ENCODE measurements at regions not wholly inside any gene's neighbourhood (a gene's known extent, or its start where the extent isn't known, plus 50 kb on each side); places are given as distances from the start of the nearest gene placed in this dataset.

DNA sequence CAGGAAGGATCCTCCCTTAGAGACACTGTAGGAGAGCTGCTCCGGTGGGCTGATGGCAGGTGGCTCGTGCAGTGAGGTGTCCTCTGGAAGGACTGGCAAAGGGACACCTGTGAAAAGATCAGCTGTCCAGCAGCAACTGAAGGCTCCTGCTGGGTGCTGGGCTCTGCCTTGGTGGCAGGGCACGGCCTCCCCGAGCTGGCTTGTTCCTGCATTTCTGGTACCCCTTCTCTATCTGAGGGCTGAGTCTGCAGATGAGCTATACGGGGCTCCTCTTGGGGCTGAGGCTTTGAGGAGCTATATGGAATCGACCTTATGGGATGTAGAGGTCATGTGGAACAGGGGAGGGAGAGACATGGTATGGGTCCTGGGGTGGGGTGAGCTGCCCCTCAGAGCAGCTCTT, 875.8 kb downstream of the BRD1 start:
- TF ChIP-seq, protein P1, sequence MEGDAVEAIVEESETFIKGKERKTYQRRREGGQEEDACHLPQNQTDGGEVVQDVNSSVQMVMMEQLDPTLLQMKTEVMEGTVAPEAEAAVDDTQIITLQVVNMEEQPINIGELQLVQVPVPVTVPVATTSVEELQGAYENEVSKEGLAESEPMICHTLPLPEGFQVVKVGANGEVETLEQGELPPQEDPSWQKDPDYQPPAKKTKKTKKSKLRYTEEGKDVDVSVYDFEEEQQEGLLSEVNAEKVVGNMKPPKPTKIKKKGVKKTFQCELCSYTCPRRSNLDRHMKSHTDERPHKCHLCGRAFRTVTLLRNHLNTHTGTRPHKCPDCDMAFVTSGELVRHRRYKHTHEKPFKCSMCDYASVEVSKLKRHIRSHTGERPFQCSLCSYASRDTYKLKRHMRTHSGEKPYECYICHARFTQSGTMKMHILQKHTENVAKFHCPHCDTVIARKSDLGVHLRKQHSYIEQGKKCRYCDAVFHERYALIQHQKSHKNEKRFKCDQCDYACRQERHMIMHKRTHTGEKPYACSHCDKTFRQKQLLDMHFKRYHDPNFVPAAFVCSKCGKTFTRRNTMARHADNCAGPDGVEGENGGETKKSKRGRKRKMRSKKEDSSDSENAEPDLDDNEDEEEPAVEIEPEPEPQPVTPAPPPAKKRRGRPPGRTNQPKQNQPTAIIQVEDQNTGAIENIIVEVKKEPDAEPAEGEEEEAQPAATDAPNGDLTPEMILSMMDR (IDR thresholded peaks at IDR 0.05; ENCODE audit: insufficient read depth, low read depth, low read length, missing control alignments): no peak
- DNase-seq (ENCODE audit: low read depth): no peak
- no peak overlapping the region for H3K4me3 ChIP-seq (ENCODE audit: low read length)

DNA sequence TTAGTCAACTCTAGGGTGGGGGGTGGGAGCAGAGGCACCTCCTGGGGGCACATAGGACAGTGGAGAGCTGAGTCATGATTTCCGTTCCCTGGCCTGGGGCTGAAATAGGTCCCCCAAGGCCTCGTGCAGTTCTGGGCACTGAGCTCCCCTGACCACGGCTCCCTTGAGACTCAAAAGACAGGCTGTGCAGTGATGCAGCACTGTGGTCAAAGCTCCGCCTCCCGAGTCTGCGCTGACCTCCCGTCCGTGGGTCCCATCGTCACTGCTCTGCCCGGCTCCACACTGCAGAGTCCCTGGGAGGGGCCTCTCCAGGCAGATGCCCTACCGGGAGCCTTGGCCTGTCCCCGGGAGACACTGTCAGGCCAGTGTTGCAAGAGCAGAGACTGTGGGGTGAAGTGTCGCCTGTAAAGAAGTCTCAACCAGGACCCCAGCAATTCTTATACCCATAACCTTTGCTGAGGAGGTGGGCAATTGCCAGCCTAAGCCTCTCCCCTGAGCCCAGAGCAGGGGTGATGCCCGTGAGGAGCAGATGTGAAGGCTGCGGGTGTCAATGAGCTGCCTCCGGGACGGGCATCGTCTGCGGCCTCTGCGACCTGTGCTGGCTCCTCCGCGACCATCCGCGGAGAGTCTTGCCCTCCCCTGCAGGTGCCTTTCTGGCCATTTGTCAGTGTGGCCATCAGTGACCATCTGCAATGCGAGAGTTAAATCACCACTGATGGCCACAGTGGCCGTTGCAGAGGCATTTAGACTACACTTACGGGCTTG, 877.3 kb downstream of the BRD1 start:
- TF ChIP-seq, protein P1 (IDR thresholded peaks at IDR 0.05; ENCODE audit: insufficient read depth, low read depth, low read length, missing control alignments): no peak
- no peak overlapping the region for H3K4me3 ChIP-seq (ENCODE audit: low read length)
- DNase-seq (ENCODE audit: low read depth): no peak

DNA sequence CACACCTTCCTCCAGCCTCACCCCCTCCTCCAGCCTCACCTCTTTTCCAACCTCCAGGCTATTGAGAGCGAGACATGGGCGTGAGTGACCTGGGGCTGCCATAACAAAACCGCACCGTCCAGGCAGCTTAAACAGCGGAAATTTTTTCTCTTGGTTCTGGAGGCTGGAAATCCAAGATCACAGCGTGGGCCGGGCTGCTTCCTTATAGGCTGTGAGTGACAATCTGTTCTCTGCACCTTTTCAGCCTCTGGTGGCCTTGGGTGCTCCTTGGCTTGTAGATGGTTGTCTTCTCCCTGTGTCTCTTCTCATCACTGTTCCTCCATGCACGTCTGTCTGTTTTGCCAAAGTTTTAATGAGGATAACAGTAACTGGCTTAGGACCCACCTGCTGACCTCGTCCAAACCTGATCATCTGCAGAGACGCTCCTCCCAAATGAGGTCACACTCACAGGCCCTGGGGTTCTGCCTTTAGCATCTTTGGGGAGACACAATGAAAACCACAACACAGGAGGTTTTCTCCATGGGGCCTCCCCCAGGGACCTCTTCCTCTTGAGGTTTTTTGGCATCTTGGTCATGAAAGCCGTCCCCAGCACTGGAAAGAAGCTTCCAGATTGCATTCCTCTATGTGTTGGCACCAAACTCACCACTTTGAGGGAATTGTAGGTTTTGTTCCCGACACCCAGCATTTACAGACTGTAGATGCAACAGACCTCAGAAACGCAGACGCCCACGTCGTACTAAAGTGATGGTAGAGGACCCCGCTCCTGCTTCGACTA, 878.1 kb downstream of the BRD1 start:
- no peak overlapping the region for H3K4me3 ChIP-seq (ENCODE audit: low read length)
- DNase-seq (ENCODE audit: low read depth): no peak
- TF ChIP-seq, protein P1 (IDR thresholded peaks at IDR 0.05; ENCODE audit: insufficient read depth, low read depth, low read length, missing control alignments): no peak

DNA sequence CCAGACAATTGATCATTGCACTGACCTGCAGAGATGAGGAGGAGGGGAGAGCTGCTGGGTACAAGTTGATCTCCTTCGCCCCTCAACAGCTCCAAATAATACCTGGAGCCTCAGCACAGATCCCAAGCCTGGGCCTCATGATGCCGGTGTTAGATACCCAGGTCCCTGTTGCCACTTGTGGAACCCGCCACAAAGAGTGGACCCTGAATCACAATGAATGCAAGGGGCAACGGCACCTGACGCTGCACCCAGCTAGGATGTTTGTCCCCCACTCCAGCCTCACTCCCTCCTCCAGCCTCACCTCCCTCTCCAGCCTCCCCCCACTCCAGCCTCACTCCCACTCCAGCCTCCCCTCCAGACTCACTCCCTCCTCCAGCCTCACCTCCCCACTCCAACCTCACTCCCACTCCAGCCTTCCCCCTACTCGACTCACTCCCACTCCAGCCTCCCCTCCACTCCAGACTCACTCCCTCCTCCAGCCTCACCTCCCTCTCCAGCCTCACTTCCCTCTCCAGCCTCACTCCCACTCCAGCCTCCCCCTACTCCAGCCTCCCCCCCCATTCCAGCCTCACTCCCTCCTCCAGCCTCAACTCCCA, 879.0 kb downstream of the BRD1 start:
- TF ChIP-seq, protein P1 (IDR thresholded peaks at IDR 0.05; ENCODE audit: insufficient read depth, low read depth, low read length, missing control alignments): no peak
- no peak overlapping the region for H3K4me3 ChIP-seq (ENCODE audit: low read length)
- no peak for DNase-seq (ENCODE audit: low read depth)

DNA sequence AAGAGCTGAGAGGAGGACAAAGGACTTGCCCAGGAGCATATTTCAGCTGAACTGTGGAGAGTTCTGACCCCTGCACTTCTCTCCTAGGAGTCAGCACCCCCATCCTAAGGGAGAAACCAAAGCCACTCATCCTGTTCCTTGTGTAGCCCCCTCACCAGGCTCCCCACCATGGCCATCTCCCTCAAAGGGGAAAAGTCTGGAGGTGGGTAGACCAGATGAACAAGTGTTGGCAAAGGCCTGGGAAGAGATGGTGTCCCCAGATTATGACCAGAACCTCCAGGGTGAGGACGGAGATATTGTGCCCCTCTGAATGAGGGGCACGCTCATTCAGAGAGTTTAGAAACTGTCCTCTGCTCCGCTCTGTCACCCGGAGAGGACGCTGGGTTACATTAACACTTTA, 880.0 kb downstream of the BRD1 start:
- TF ChIP-seq, protein P1 (IDR thresholded peaks at IDR 0.05; ENCODE audit: insufficient read depth, low read depth, low read length, missing control alignments): no peak
- no peak for DNase-seq (ENCODE audit: low read depth)
- no peak overlapping the region for H3K4me3 ChIP-seq (ENCODE audit: low read length)

DNA sequence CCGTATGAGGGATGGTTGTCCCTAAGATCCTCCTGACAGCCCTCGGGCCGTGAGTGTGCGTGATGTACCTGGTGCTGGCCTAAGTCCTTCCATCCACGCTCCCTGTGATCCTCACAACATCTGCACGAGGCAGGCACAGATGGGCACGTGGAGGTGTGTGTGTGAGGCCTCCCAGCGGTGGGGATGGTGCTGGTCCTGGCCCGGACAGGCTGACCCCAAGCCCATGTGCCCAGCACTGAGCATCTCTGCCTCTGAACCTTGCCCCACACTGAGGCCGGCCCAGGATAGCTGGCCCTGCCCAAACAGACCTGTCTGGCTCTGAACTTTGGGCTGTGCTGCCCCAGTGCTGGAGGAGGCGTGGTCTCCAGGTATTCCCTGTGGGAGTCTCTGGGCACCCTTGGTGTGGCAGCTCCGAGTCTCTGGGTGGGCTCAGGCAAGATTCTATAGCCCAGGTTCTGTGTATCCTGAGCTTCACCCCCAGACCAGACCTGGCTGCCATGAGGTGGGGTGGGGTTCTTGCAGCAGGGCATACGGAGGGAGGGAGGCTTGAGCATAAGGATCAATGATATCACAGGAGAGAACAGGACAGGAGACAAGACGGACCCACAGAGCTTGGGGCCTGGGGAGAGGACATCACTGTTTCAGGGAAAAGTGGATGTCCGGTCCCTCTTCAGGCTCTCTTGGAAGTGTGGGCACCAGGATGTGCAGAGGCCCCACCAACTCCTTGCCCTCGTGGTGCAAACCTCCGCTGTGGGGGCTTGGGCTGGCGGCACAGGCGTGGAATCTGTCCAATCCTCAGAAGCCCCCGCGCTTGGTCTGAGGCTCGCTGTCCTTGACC, 881.8 kb downstream of the BRD1 start:
- DNase-seq (ENCODE audit: low read depth): no peak
- TF ChIP-seq, protein P1 (IDR thresholded peaks at IDR 0.05; ENCODE audit: insufficient read depth, low read depth, low read length, missing control alignments): no peak
- no peak overlapping the region for H3K4me3 ChIP-seq (ENCODE audit: low read length)

Measured in epithelial cell of esophagus (primary cell).